ENCODE measurements at regions not wholly inside any gene's neighbourhood (a gene's known extent, or its start where the extent isn't known, plus 50 kb on each side); places are given as distances from the start of the nearest gene placed in this dataset.

DNA sequence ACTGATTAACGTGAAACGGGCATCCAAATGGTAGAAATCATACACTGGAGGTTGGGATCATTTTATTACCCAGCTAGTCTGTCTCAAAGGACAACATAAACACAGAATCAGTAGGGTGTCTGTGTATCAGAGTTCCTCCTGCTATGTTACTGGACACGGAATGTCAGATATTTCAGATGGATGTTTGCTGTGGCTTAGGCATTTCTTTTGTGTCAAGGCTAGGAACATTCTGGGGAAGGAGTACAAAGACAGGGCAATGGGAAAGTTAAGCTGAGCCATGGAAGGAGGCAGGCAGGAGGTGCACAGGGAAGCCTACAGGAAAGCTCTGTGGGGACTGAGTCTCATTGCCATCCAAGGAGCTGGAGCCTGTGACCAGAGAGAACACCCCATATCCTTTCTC lies 254.6 kb downstream of the C12orf75 start:
- TF ChIP-seq POLR2AphosphoS5 (IDR thresholded peaks at IDR 0.05): no peak
- no peak for TF ChIP-seq POLR2A (IDR thresholded peaks at IDR 0.05; ENCODE audit: low read depth)
- TF ChIP-seq EP300 (IDR thresholded peaks at IDR 0.05): no peak
- TF ChIP-seq, protein P1, sequence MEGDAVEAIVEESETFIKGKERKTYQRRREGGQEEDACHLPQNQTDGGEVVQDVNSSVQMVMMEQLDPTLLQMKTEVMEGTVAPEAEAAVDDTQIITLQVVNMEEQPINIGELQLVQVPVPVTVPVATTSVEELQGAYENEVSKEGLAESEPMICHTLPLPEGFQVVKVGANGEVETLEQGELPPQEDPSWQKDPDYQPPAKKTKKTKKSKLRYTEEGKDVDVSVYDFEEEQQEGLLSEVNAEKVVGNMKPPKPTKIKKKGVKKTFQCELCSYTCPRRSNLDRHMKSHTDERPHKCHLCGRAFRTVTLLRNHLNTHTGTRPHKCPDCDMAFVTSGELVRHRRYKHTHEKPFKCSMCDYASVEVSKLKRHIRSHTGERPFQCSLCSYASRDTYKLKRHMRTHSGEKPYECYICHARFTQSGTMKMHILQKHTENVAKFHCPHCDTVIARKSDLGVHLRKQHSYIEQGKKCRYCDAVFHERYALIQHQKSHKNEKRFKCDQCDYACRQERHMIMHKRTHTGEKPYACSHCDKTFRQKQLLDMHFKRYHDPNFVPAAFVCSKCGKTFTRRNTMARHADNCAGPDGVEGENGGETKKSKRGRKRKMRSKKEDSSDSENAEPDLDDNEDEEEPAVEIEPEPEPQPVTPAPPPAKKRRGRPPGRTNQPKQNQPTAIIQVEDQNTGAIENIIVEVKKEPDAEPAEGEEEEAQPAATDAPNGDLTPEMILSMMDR (IDR thresholded peaks at IDR 0.05): no peak
- Histone ChIP-seq H3K4me1 (no peaks in the 10 kb centered on the region), H3K27me3 (no peaks in the 10 kb centered on the region), H3K9me3 (no peaks in the 10 kb centered on the region), H3K4me3 (no peak overlapping the region), H3K36me3 (no peaks in the 10 kb centered on the region), H3K27ac (replicated peaks in 1 of 4) (no peak overlapping the region)
- intact Hi-C loops (cut with DNase I): no loop called here
- 90% methylated on average over 3 of the region's 3 CpGs for WGBS
- no peak for DNase-seq (ENCODE audit: extremely low spot score)

DNA sequence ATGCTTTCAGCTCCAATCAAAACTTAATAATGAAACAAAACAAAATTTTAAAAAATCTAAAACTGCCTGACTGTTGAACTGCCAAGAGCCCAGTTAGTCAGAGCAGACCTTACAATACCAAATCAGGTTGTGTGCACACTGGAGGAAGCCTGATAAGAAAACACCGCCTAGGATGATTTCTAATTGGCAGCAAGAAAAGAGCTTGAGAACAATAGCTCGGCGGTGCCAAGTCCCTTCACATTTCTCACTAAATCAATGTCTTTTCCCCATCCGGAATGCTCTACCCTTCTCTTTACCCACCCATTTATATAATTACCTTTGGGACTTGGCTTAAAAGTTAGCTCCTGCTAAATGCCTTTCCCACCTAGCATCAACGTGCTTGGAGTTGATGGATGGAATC lies 256.7 kb downstream of the C12orf75 start:
- Histone ChIP-seq H3K36me3 (no peaks in the 10 kb centered on the region), H3K27ac (replicated peaks in 1 of 4) (no peak overlapping the region), H3K4me3 (no peak overlapping the region), H3K4me1 (no peaks in the 10 kb centered on the region), H3K9me3 (no peaks in the 10 kb centered on the region), H3K27me3 (no peaks in the 10 kb centered on the region)
- intact Hi-C loops (cut with DNase I): no loop called here
- TF ChIP-seq, protein P1 (IDR thresholded peaks at IDR 0.05): no peak
- no peak for TF ChIP-seq EP300 (IDR thresholded peaks at IDR 0.05)
- no peak for TF ChIP-seq POLR2AphosphoS5 (IDR thresholded peaks at IDR 0.05)
- no peak for TF ChIP-seq POLR2A (IDR thresholded peaks at IDR 0.05; ENCODE audit: low read depth)
- DNase-seq (ENCODE audit: extremely low spot score): no peak
- 53% methylated on average over 5 of the region's 5 CpGs for whole genome bisulfite sequencing

DNA sequence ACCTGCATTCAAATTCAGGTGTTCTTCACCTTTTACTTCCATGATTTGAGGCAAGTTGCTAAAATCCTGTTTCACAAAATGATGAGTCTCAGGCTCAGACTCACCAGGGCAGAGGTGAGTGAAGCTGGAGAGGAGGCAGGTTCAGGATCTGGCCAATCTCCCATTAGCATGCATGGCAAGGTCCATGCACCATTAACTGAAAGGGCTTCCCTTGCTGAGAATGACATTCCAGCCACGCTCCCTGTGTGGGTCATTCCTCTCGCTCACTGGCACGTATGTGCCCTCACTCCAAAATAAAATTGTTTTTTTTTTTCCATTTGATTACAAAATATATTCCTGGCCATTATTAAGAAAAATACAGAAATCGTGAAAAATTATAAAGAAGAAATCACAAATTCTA lies 257.6 kb downstream of the C12orf75 start:
- H3K4me1 ChIP-seq: no peaks in the 10 kb centered on the region
- intact Hi-C loops (cut with DNase I): no loop called here
- TF ChIP-seq, protein P1 (IDR thresholded peaks at IDR 0.05): no peak
- TF ChIP-seq EP300 (IDR thresholded peaks at IDR 0.05) (no peak), POLR2A (IDR thresholded peaks at IDR 0.05; ENCODE audit: low read depth) (no peak), POLR2AphosphoS5 (IDR thresholded peaks at IDR 0.05) (no peak)
- no peak for DNase-seq (ENCODE audit: extremely low spot score)
- no peak overlapping the region for H3K4me3 ChIP-seq
- no peak overlapping the region for H3K27ac ChIP-seq (replicated peaks in 1 of 4)
- H3K36me3 ChIP-seq: no peaks in the 10 kb centered on the region
- no peaks in the 10 kb centered on the region for H3K9me3 ChIP-seq
- WGBS: 86% methylated on average over 4 of the region's 4 CpGs
- no peaks in the 10 kb centered on the region for H3K27me3 ChIP-seq

DNA sequence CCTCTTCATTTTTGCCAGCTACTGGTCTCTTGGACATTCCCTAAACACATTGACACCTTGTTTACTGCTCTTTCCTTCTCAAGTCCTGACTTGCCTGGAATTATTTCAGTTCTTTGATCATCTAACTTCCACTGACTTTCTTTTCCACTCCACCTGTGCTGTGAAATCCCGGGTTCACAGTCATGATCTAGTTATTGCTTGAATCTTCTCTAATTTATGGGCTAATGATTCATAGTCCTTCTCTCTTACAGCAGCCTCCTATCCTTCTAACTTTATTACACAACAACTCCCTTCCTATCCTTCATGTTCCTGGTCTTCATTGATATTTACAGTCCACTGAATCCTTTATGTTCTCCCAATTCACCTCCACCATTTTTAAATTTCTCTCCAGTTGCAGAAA lies 260.1 kb downstream of the C12orf75 start:
- no peak for DNase-seq (ENCODE audit: extremely low spot score)
- TF ChIP-seq EP300 (IDR thresholded peaks at IDR 0.05): no peak
- TF ChIP-seq POLR2AphosphoS5 (IDR thresholded peaks at IDR 0.05): no peak
- TF ChIP-seq, protein P1 (IDR thresholded peaks at IDR 0.05): no peak
- no peak for TF ChIP-seq POLR2A (IDR thresholded peaks at IDR 0.05; ENCODE audit: low read depth)
- no peaks in the 10 kb centered on the region for H3K9me3 ChIP-seq
- no peak overlapping the region for H3K4me3 ChIP-seq
- H3K27ac ChIP-seq (replicated peaks in 1 of 4): no peak overlapping the region
- 50% methylated on average over 1 of the region's 1 CpG for WGBS
- intact Hi-C loops (cut with DNase I): no loop called here
- H3K27me3 ChIP-seq: peaks cover 0 to 15% (median 0%) of the 10 kb centered on the region in 4 donors
- H3K4me1 ChIP-seq: no peaks in the 10 kb centered on the region
- no peaks in the 10 kb centered on the region for H3K36me3 ChIP-seq

DNA sequence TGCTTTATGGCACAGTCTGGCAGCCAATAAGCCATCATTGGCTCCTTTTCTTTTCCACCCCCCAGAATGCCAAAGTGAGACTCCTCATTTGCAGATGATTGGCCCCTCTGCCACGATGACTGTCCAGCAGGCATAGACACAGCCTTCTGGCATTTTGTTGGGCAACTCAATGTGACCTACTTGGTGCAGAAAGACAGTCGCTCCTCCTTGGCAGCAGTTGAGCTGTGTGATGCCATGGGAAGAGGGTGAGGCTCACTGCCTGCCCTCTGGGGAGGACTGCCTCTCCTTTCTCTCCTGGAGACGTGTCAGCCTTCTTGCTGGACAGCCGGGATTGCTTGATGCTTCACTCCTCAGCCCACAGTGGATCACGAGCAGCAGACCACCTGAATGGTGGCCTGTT lies 264.9 kb downstream of the C12orf75 start:
- H3K36me3 ChIP-seq: no peaks in the 10 kb centered on the region
- no peaks in the 10 kb centered on the region for H3K4me1 ChIP-seq
- peaks cover 0 to 18% (median 0%) of the 10 kb centered on the region in 4 donors for H3K27me3 ChIP-seq
- WGBS: 86% methylated on average over 5 of the region's 5 CpGs
- H3K9me3 ChIP-seq: no peaks in the 10 kb centered on the region
- H3K4me3 ChIP-seq: no peak overlapping the region
- TF ChIP-seq EP300 (IDR thresholded peaks at IDR 0.05): no peak
- no peak for TF ChIP-seq POLR2A (IDR thresholded peaks at IDR 0.05; ENCODE audit: low read depth)
- TF ChIP-seq, protein P1 (IDR thresholded peaks at IDR 0.05): no peak
- no peak for TF ChIP-seq POLR2AphosphoS5 (IDR thresholded peaks at IDR 0.05)
- intact Hi-C loops (cut with DNase I): no loop called here
- no peak overlapping the region for H3K27ac ChIP-seq (replicated peaks in 1 of 4)
- DNase-seq (ENCODE audit: extremely low spot score): no peak

Data from esophagus muscularis mucosa (tissue), 4 donors.